Stomach (tissue), 8 donors: ENCODE measurements at regions not wholly inside any gene's neighbourhood (a gene's known extent, or its start where the extent isn't known, plus 50 kb on each side); places are given as distances from the start of the nearest gene placed in this dataset.

Source experiments
- DNase-seq, 2 donors: peaks; one replicate each; pipeline versions ENCODE4 v3.0.0 to v3.0.0-alpha.2; 2013 to 2019
- H3K27ac ChIP-seq, 5 donors: fragments of 200-600 bp in 4 of 5; sonication (generic) in 4 of 5; one replicate each; pipeline ENCODE4 v1.5.1; 2013 to 2019; ENCODE audit warnings: mild to moderate bottlenecking in 1 of 5, moderate library complexity in 1 of 5
- H3K27me3 ChIP-seq, 3 donors: fragments of 200-600 bp; sonication (generic); one replicate each; pipeline ENCODE4 v1.5.1; 2017 to 2019; ENCODE audit warnings: mixed run types in 1 of 3
- H3K36me3 ChIP-seq, 4 donors: fragments of 200-600 bp; sonication (generic); 1 replicate in 3 of 4; 2 replicates in 1 of 4; pipeline ENCODE4 v1.5.1; 2016 to 2019
- H3K4me1 ChIP-seq, 4 donors: fragments of 200-600 bp; sonication (generic); one replicate each; pipeline ENCODE4 v1.5.1; 2016 to 2019
- H3K4me3 ChIP-seq, 4 donors: fragments of 200-600 bp; sonication (generic) in 3 of 4; one replicate each; pipeline ENCODE4 v1.5.1; 2016 to 2019; ENCODE audit warnings: mild to moderate bottlenecking in 1 of 4
- H3K9me3 ChIP-seq, 4 donors: fragments of 200-600 bp; sonication (generic); one replicate each; pipeline ENCODE4 v1.5.1; 2016 to 2019
- CTCF ChIP-seq, 7 experiments: fragments of 450-650 bp in 4 of 7; fragments of 200-600 bp in 3 of 7; sonication (generic) in 3 of 7; IDR thresholded peaks; one replicate each; pipeline ENCODE4 v1.5.1; 2016 to 2019; ENCODE audit warnings: antibody characterized with exemption in 7 of 7, control low read depth in 2 of 7, mild to moderate bottlenecking in 1 of 7
- EP300 ChIP-seq: sonication (generic); formaldehyde crosslinking; IDR thresholded peaks from one replicate; pipeline ENCODE4 v1.6.1; 2017; ENCODE audit warnings: antibody characterized with exemption
- POLR2A ChIP-seq, 4 donors: fragments of 450-650 bp; IDR thresholded peaks; one replicate each; pipeline ENCODE4 v1.6.1; 2016; ENCODE audit warnings: antibody characterized with exemption in 4 of 4, control low read depth in 2 of 4, mild to moderate bottlenecking in 1 of 4, moderate library complexity in 1 of 4
- POLR2AphosphoS5 ChIP-seq, 3 donors: sonication (generic); formaldehyde crosslinking; IDR thresholded peaks; one replicate each; pipeline ENCODE4 v1.6.1; 2016; ENCODE audit warnings: antibody characterized with exemption in 3 of 3
- WGBS, 5 donors: extraction: QIAGEN DNeasy Blood & Tissue Kit in 3 of 5; methylation state at CpG; one replicate each; pipeline versions ENCODE4 v1.1.5 to v1.1.7; 2013 to 2018; 5-methylcytosine and 5-hydroxymethylcytosine counted together
- intact Hi-C: fragments of 100-400 bp; cut with DNase I; formaldehyde crosslinking; loops from one replicate; pipeline ENCODE4 v1.15.1; 2023; ENCODE audit warnings: low total_unique reads
- donor health status: healthy with polysubstance abuse.
- donor health status: Bipolar disorder and iron deficiency.
- donor health status: healthy.

- WGBS, 5 donors, result 93 to 97% (median 96%) methylated on average over 5 of the region's 5 CpGs
- Histone ChIP-seq H3K4me3 (no peak overlapping the region), H3K4me1 (peaks cover 3 to 12% (median 8%) of the 10 kb centered on the region in 4 donors), H3K36me3 (no peaks in the 10 kb centered on the region), H3K27ac (no peak overlapping the region), H3K27me3 (no peaks in the 10 kb centered on the region), H3K9me3 (no peaks in the 10 kb centered on the region)
- TF ChIP-seq EP300 (no peak), CTCF (IDR thresholded peaks at IDR 0.05) (no peak), POLR2AphosphoS5 (IDR thresholded peaks at IDR 0.05) (no peak), POLR2A (IDR thresholded peaks at IDR 0.05) (no peak)
- intact Hi-C loops, result no loop called here
- DNase-seq, result no peak
Measured at GRCh38 chr3:188041895-188042294, 112.1 kb upstream of the LPP start.

- 87 to 95% (median 91%) methylated on average over 6 of the region's 6 CpGs for WGBS, 5 donors
- TF ChIP-seq POLR2AphosphoS5 (IDR thresholded peaks at IDR 0.05) (no peak), EP300 (no peak), CTCF (IDR thresholded peaks at IDR 0.05) (no peak), POLR2A (IDR thresholded peaks at IDR 0.05) (no peak)
Measured at GRCh38 chr3:188042466-188042865, 111.5 kb upstream of the LPP start.

GRCh38 chr3:188043891-188044290 lies 110.1 kb upstream of the LPP start:
- H3K27ac ChIP-seq, result no peak overlapping the region
- 76 to 88% (median 84%) methylated on average over 2 of the region's 2 CpGs for WGBS, 5 donors
- no peak overlapping the region for H3K4me3 ChIP-seq
- H3K27me3 ChIP-seq, result no peaks in the 10 kb centered on the region
- H3K36me3 ChIP-seq, result no peaks in the 10 kb centered on the region
- DNase-seq, result no peak
- intact Hi-C loops, result no loop called here
- TF ChIP-seq POLR2A (IDR thresholded peaks at IDR 0.05) (no peak), EP300 (no peak), POLR2AphosphoS5 (IDR thresholded peaks at IDR 0.05) (no peak), CTCF (IDR thresholded peaks at IDR 0.05) (no peak)
- no peaks in the 10 kb centered on the region for H3K9me3 ChIP-seq
- H3K4me1 ChIP-seq, result no peaks in the 10 kb centered on the region

More at GRCh38 chr3:188042466-188042865, 111.5 kb upstream of the LPP start:
- Histone ChIP-seq H3K4me1 (peaks cover 0 to 6% (median 2%) of the 10 kb centered on the region in 4 donors), H3K36me3 (no peaks in the 10 kb centered on the region), H3K9me3 (no peaks in the 10 kb centered on the region), H3K27ac (no peak overlapping the region), H3K4me3 (no peak overlapping the region), H3K27me3 (no peaks in the 10 kb centered on the region)
- intact Hi-C loops, result no loop called here
- DNase-seq, result no peak

- intact Hi-C loops, result no loop called here
- Histone ChIP-seq H3K4me3 (no peak overlapping the region), H3K27me3 (no peaks in the 10 kb centered on the region), H3K36me3 (no peaks in the 10 kb centered on the region), H3K9me3 (no peaks in the 10 kb centered on the region), H3K4me1 (peaks cover 0 to 20% (median 5%) of the 10 kb centered on the region in 4 donors), H3K27ac (no peak overlapping the region)
- WGBS, 5 donors, result 90 to 98% (median 95%) methylated on average over 2 of the region's 2 CpGs
- DNase-seq, result peak in 1 of 2 donors; percentile 20
- TF ChIP-seq POLR2A (IDR thresholded peaks at IDR 0.05) (no peak), POLR2AphosphoS5 (IDR thresholded peaks at IDR 0.05) (no peak), CTCF (IDR thresholded peaks at IDR 0.05) (no peak), EP300 (no peak)
Measured at GRCh38 chr3:188046561-188047211, 107.3 kb upstream of the LPP start.
